ENCODE measurements at regions not wholly inside any gene's neighbourhood (a gene's known extent, or its start where the extent isn't known, plus 50 kb on each side); places are given as distances from the start of the nearest gene placed in this dataset.
"Not testable (repeated sequence)": the region's sequence is repeated elsewhere in the genome, so short reads cannot be mapped to it uniquely, and the experiment has no call there.

- TF ChIP-seq CTCF (conservative IDR thresholded peaks at IDR 0.05 in 1 of 2, IDR thresholded peaks at IDR 0.05 in 1 of 2; ENCODE audit: extremely low read depth in 1 of 2, insufficient read depth in 1 of 2, low read depth in 1 of 2, low read length in 2 of 2); EZH2 (IDR thresholded peaks at IDR 0.05; ENCODE audit: borderline replicate concordance, low read length): not testable (repeated sequence)
Observed at GRCh38 chr1:146309427-146309826, 80.6 kb upstream of the NOTCH2NLA start.
